Liver (tissue), 8 donors: ENCODE measurements at regions not wholly inside any gene's neighbourhood (a gene's known extent, or its start where the extent isn't known, plus 50 kb on each side); places are given as distances from the start of the nearest gene placed in this dataset.
A peak's percentile ranks its signal among the peaks of the same experiment; 100 is the strongest.

Source experiments
- DNase-seq: peaks from one replicate; pipeline ENCODE4 v3.0.0-alpha.2; 2017; ENCODE audit warnings: low spot score
- H3K27ac ChIP-seq, 2 donors: one replicate each; pipeline ENCODE4 v1.7.0; 2013; ENCODE audit warnings: inconsistent platforms in 2 of 2, low read length in 2 of 2, control low read depth in 1 of 2, low read depth in 1 of 2, mild to moderate bottlenecking in 1 of 2
- H3K27me3 ChIP-seq, 4 donors: one replicate each; pipeline versions ENCODE4 v1.6.1 to v1.7.0; 2013; ENCODE audit warnings: low read length in 3 of 4, inconsistent platforms in 1 of 4, mild to moderate bottlenecking in 1 of 4, moderate library complexity in 1 of 4; ENCODE audit not compliant: control insufficient read depth in 4 of 4, insufficient read depth in 4 of 4
- H3K36me3 ChIP-seq, 4 donors: one replicate each; pipeline versions ENCODE4 v1.6.1 to v1.7.0; 2013; ENCODE audit warnings: low read length in 3 of 4, mild to moderate bottlenecking in 3 of 4, low read depth in 1 of 4, moderate library complexity in 1 of 4; ENCODE audit not compliant: control insufficient read depth in 4 of 4, insufficient read depth in 3 of 4
- H3K4me1 ChIP-seq, 4 donors: one replicate each; pipeline versions ENCODE4 v1.6.1 to v1.7.0; 2013; ENCODE audit warnings: low read length in 3 of 4, mild to moderate bottlenecking in 3 of 4, moderate library complexity in 1 of 4; ENCODE audit not compliant: control insufficient read depth in 4 of 4, insufficient read depth in 4 of 4
- H3K4me3 ChIP-seq, 3 donors: one replicate each; pipeline versions ENCODE4 v1.6.1 to v1.7.0; 2013; ENCODE audit warnings: low read length in 3 of 3, control low read depth in 1 of 3, low read depth in 1 of 3, mild to moderate bottlenecking in 1 of 3
- H3K9ac ChIP-seq, 2 donors: one replicate each; pipeline ENCODE4 v1.7.0; 2013; ENCODE audit warnings: low read length in 2 of 2, mild to moderate bottlenecking in 2 of 2, moderate library complexity in 2 of 2, control low read depth in 1 of 2, low read depth in 1 of 2
- H3K9me3 ChIP-seq, 4 donors: one replicate each; pipeline versions ENCODE4 v1.6.1 to v1.7.0; 2013; ENCODE audit warnings: low read length in 3 of 4; ENCODE audit not compliant: control insufficient read depth in 4 of 4
- CTCF ChIP-seq: fragments of 150-350 bp; IDR thresholded peaks from 2 replicates; pipeline ENCODE4 v1.5.1; 2017; ENCODE audit warnings: improper control_type of control experiment, low read depth, low read length; ENCODE audit not compliant: missing input control
- EGR1 ChIP-seq, 2 donors: IDR thresholded peaks; 2 replicates each; pipeline ENCODE4 v1.6.1; 2016 to 2018; ENCODE audit warnings: antibody characterized with exemption in 2 of 2, low read depth in 2 of 2
- FOXA1 ChIP-seq: IDR thresholded peaks from 2 replicates; pipeline ENCODE4 v1.6.1; 2016; ENCODE audit warnings: antibody characterized with exemption
- FOXA2 ChIP-seq: IDR thresholded peaks from 2 replicates; pipeline ENCODE4 v1.6.1; 2016; ENCODE audit warnings: antibody characterized with exemption
- GABPA ChIP-seq, 2 donors: IDR thresholded peaks in 1 of 2; conservative IDR thresholded peaks in 1 of 2; 2 replicates each; pipeline ENCODE4 v1.6.1; 2016; ENCODE audit warnings: antibody characterized with exemption in 2 of 2, mild to moderate bottlenecking in 1 of 2, moderate library complexity in 1 of 2
- HNF4A ChIP-seq, 2 donors: conservative IDR thresholded peaks; 2 replicates each; pipeline ENCODE4 v1.6.1; 2016; ENCODE audit warnings: antibody characterized with exemption in 2 of 2, mild to moderate bottlenecking in 2 of 2
- HNF4G ChIP-seq: IDR thresholded peaks from 2 replicates; pipeline ENCODE4 v1.6.1; 2016; ENCODE audit warnings: antibody characterized with exemption
- JUND ChIP-seq, 2 donors: IDR thresholded peaks; 2 replicates each; pipeline ENCODE4 v1.6.1; 2016; ENCODE audit warnings: antibody characterized with exemption in 2 of 2
- NR2F2 ChIP-seq: IDR thresholded peaks from 2 replicates; pipeline ENCODE4 v1.6.1; 2016; ENCODE audit warnings: antibody characterized with exemption
- RAD21 ChIP-seq, 2 donors: IDR thresholded peaks; 2 replicates each; pipeline ENCODE4 v1.6.1; 2016; ENCODE audit warnings: antibody characterized with exemption in 2 of 2, mild to moderate bottlenecking in 2 of 2
- SP1 ChIP-seq: IDR thresholded peaks from 2 replicates; pipeline ENCODE4 v1.6.1; 2018; ENCODE audit warnings: antibody characterized with exemption, mild to moderate bottlenecking
- TAF1 ChIP-seq: conservative IDR thresholded peaks from 2 replicates; pipeline ENCODE4 v1.6.1; 2016; ENCODE audit warnings: antibody characterized with exemption, mild to moderate bottlenecking
- ZBTB33 ChIP-seq: IDR thresholded peaks from 2 replicates; pipeline ENCODE4 v1.6.1; 2016; ENCODE audit warnings: antibody characterized with exemption
- WGBS: extraction: QIAGEN DNeasy Blood & Tissue Kit; methylation state at CpG from one replicate; pipeline ENCODE4 v1.1.7; 2013; 5-methylcytosine and 5-hydroxymethylcytosine counted together
- TF ChIP-seq, protein P1 (sequence below): IDR thresholded peaks from 2 replicates; pipeline ENCODE4 v1.6.1; 2016; ENCODE audit warnings: antibody characterized with exemption
- TF ChIP-seq, protein P2 (sequence below): IDR thresholded peaks from 2 replicates; pipeline ENCODE4 v1.6.1; 2016; ENCODE audit warnings: antibody characterized with exemption, mild to moderate bottlenecking
- TF ChIP-seq, protein P3 (sequence below): IDR thresholded peaks from 2 replicates; pipeline ENCODE4 v1.6.1; 2016; ENCODE audit warnings: antibody characterized with exemption
- donor health status: healthy.
- donor health status: healthy.
- donor health status: healthy.
- donor health status: healthy.
- donor health status: healthy.

DNA sequence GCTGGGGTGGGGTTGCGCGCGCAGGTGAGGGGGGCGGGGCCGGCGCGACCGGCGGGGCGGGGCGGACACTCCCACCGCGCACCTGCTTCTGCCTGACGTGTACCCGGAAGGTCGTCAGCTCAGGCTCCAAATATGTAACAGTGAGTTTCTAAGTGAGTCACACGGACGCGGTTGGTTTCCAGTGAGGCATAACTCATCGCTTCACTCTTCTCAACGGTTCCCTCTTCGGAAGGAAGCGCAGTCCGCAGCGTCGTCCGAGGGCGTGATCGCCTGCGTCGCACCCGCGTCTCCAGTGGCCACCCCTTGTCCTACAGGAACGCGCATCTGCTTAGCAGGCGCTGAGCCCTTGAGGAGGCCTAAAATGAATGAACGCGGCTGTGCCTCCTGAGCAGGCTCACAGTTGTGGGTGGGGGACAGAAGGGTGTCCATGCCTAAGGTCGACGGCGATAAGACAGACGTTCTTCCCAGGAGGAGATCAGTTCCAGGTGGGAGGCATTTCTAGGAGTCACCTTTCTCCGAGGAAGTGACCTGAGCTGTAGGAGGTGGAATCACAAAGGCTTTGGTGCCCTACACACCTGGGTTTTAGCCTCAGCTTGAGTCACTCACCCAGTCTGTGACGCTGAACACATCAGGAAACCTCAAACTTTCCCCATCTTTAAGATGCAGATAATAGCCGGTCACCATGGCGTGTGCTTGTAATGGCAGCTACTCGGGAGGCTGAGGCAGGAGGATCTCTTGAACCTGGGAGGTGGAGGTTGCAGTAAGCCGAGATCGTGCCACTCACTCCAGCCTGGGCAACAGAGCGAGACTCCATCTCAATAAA is 50.9 kb upstream of the EZR start:
- peak overlapping the region; percentile 55 to 79 for H3K27ac ChIP-seq
- TF ChIP-seq, protein P1, sequence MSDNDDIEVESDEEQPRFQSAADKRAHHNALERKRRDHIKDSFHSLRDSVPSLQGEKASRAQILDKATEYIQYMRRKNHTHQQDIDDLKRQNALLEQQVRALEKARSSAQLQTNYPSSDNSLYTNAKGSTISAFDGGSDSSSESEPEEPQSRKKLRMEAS: no peak
- TF ChIP-seq TAF1 (no peak), JUND (IDR thresholded peaks at IDR 0.05) (no peak), HNF4A (conservative IDR thresholded peaks at IDR 0.05) (no peak), GABPA (IDR thresholded peaks at IDR 0.05 in 1 of 2, conservative IDR thresholded peaks at IDR 0.05 in 1 of 2) (no peak), FOXA1 (no peak), SP1 (no peak), ZBTB33 (no peak), NR2F2 (no peak), CTCF (peak; percentile 11), RAD21 (IDR thresholded peaks at IDR 0.05) (peak in 1 of 2 donors; percentile 60), FOXA2 (no peak), EGR1 (IDR thresholded peaks at IDR 0.05; ENCODE audit: low read depth in 2 of 2) (no peak), HNF4G (no peak)
- TF ChIP-seq, protein P2, sequence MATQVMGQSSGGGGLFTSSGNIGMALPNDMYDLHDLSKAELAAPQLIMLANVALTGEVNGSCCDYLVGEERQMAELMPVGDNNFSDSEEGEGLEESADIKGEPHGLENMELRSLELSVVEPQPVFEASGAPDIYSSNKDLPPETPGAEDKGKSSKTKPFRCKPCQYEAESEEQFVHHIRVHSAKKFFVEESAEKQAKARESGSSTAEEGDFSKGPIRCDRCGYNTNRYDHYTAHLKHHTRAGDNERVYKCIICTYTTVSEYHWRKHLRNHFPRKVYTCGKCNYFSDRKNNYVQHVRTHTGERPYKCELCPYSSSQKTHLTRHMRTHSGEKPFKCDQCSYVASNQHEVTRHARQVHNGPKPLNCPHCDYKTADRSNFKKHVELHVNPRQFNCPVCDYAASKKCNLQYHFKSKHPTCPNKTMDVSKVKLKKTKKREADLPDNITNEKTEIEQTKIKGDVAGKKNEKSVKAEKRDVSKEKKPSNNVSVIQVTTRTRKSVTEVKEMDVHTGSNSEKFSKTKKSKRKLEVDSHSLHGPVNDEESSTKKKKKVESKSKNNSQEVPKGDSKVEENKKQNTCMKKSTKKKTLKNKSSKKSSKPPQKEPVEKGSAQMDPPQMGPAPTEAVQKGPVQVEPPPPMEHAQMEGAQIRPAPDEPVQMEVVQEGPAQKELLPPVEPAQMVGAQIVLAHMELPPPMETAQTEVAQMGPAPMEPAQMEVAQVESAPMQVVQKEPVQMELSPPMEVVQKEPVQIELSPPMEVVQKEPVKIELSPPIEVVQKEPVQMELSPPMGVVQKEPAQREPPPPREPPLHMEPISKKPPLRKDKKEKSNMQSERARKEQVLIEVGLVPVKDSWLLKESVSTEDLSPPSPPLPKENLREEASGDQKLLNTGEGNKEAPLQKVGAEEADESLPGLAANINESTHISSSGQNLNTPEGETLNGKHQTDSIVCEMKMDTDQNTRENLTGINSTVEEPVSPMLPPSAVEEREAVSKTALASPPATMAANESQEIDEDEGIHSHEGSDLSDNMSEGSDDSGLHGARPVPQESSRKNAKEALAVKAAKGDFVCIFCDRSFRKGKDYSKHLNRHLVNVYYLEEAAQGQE: no peak
- TF ChIP-seq, protein P3, sequence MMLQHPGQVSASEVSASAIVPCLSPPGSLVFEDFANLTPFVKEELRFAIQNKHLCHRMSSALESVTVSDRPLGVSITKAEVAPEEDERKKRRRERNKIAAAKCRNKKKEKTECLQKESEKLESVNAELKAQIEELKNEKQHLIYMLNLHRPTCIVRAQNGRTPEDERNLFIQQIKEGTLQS: no peak
- peaks cover 0 to 5% (median 0%) of the 10 kb centered on the region in 4 donors for H3K27me3 ChIP-seq
- H3K36me3 ChIP-seq: no peaks in the 10 kb centered on the region
- peak; percentile 86 for DNase-seq
- no peaks in the 10 kb centered on the region for H3K9me3 ChIP-seq
- peak overlapping the region; percentile 36 to 52 for H3K9ac ChIP-seq
- peak overlapping the region; percentile 40 to 59 (median 56) for H3K4me3 ChIP-seq
- 20% methylated on average over 50 of the region's 50 CpGs for WGBS
- H3K4me1 ChIP-seq: peaks cover 0 to 6% (median 2%) of the 10 kb centered on the region in 4 donors
